Right lobe of liver (tissue), 4 donors: ENCODE measurements at regions not wholly inside any gene's neighbourhood (a gene's known extent, or its start where the extent isn't known, plus 50 kb on each side); places are given as distances from the start of the nearest gene placed in this dataset.

Experiments used
- POLR2A ChIP-seq: fragments of 450-650 bp; IDR thresholded peaks from one replicate; pipeline ENCODE4 v1.6.1; 2017; ENCODE audit warnings: antibody characterized with exemption, mild to moderate bottlenecking
- TF ChIP-seq, protein P1 (sequence below), 4 donors: fragments of 200-600 bp in 3 of 4; fragments of 450-650 bp in 1 of 4; IDR thresholded peaks; one replicate each; pipeline versions ENCODE4 v1.5.1 to v1.8.0; 2016 to 2022; ENCODE audit warnings: antibody characterized with exemption in 4 of 4, mild to moderate bottlenecking in 2 of 4
- donor health status: DM: no; HTN: no; CAD: no.
- donor health status: DM: no; HTN: no; CAD: no.
- donor health status: DM: no; HTN: yes; CAD: no.

GRCh38 chr18:73696698-73697097 lies 450.9 kb downstream of the FBXO15 start:
- TF ChIP-seq, protein P1, sequence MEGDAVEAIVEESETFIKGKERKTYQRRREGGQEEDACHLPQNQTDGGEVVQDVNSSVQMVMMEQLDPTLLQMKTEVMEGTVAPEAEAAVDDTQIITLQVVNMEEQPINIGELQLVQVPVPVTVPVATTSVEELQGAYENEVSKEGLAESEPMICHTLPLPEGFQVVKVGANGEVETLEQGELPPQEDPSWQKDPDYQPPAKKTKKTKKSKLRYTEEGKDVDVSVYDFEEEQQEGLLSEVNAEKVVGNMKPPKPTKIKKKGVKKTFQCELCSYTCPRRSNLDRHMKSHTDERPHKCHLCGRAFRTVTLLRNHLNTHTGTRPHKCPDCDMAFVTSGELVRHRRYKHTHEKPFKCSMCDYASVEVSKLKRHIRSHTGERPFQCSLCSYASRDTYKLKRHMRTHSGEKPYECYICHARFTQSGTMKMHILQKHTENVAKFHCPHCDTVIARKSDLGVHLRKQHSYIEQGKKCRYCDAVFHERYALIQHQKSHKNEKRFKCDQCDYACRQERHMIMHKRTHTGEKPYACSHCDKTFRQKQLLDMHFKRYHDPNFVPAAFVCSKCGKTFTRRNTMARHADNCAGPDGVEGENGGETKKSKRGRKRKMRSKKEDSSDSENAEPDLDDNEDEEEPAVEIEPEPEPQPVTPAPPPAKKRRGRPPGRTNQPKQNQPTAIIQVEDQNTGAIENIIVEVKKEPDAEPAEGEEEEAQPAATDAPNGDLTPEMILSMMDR (IDR thresholded peaks at IDR 0.05) = no peak
- TF ChIP-seq POLR2A = no peak
